SK-N-SH (cell line): ENCODE measurements at regions not wholly inside any gene's neighbourhood (a gene's known extent, or its start where the extent isn't known, plus 50 kb on each side); places are given as distances from the start of the nearest gene placed in this dataset.

Experiments used
- CTCF ChIA-PET: fragments of 300-600, 350-600 bp; formaldehyde crosslinking; extraction: SDS; loops from one replicate; lab custom pipeline; 2021; lab: Yijun Ruan, JAX
- POLR2A ChIA-PET: fragments of 350-600 bp; sonication (Branson Sonifier 250); formaldehyde crosslinking; extraction: SDS; loops from one replicate; lab custom pipeline; 2020; ENCODE audit warnings: antibody characterized with exemption, inconsistent platforms; lab: Yijun Ruan, JAX
- DNase-seq: peaks from one replicate; pipeline ENCODE4 v3.0.0; 2012
- H2AFZ ChIP-seq: fragments of 200-600 bp; sonication (generic); 2 replicates; pipeline ENCODE4 v1.8.1; 2016; ENCODE audit warnings: antibody characterized with exemption, mild to moderate bottlenecking, low read depth
- H3F3A ChIP-seq: fragments of 200-600 bp; sonication (generic); replicated peaks from 2 replicates; pipeline ENCODE3; 2016; ENCODE audit warnings: antibody characterized with exemption, mild to moderate bottlenecking; ENCODE audit not compliant: insufficient read depth
- H3K27ac ChIP-seq, 2 experiments: fragments of 200-500 bp in 1 of 2; fragments of 200-600 bp in 1 of 2; sonication (Bioruptor generic) in 1 of 2; sonication (generic), shearing (Covaris generic) in 1 of 2; 2 replicates each; pipeline versions ENCODE4 v1.5.1 to v1.6.1; 2014 to 2016; ENCODE audit warnings: low read depth in 2 of 2, inconsistent platforms in 1 of 2, low read length in 1 of 2, mild to moderate bottlenecking in 1 of 2, mixed read lengths in 1 of 2
- H3K27me3 ChIP-seq: fragments of 200-600 bp; sonication (generic), shearing (Covaris generic); 2 replicates; pipeline ENCODE4 v1.6.1; 2016; ENCODE audit warnings: mixed run types; ENCODE audit not compliant: insufficient read depth
- H3K36me3 ChIP-seq, 2 experiments: fragments of 200-500 bp in 1 of 2; fragments of 200-600 bp in 1 of 2; sonication (Bioruptor generic) in 1 of 2; sonication (generic) in 1 of 2; replicated peaks in 1 of 2; 2 replicates each; pipeline versions ENCODE3 to v1.5.1; 2014 to 2016; ENCODE audit warnings: low read length in 1 of 2, mild to moderate bottlenecking in 1 of 2; ENCODE audit not compliant: insufficient read depth in 2 of 2, control insufficient read depth in 1 of 2
- H3K4me1 ChIP-seq, 2 experiments: fragments of 200-500 bp in 1 of 2; fragments of 200-600 bp in 1 of 2; sonication (Bioruptor generic) in 1 of 2; sonication (generic), shearing (Covaris generic) in 1 of 2; 2 replicates each; pipeline versions ENCODE4 v1.5.1 to v1.6.1; 2014 to 2016; ENCODE audit warnings: low read depth in 1 of 2, low read length in 1 of 2, mixed run types in 1 of 2; ENCODE audit not compliant: insufficient read depth in 2 of 2, control insufficient read depth in 1 of 2
- H3K4me2 ChIP-seq: fragments of 200-600 bp; sonication (generic), shearing (Covaris generic); 2 replicates; pipeline ENCODE4 v1.6.1; 2017; ENCODE audit warnings: mixed run types
- H3K4me3 ChIP-seq, 2 experiments: fragments of 200-500 bp in 1 of 2; fragments of 200-600 bp in 1 of 2; sonication (Bioruptor generic) in 1 of 2; sonication (generic), shearing (Covaris generic) in 1 of 2; 2 replicates each; pipeline versions ENCODE4 v1.5.1 to v1.8.1; 2014 to 2016; ENCODE audit warnings: low read depth in 2 of 2, inconsistent platforms in 1 of 2, low read length in 1 of 2, mild to moderate bottlenecking in 1 of 2, mixed read lengths in 1 of 2, moderate library complexity in 1 of 2
- H3K79me2 ChIP-seq: fragments of 200-600 bp; sonication (generic); 2 replicates; pipeline ENCODE4 v1.8.1; 2017; ENCODE audit warnings: mild to moderate bottlenecking; ENCODE audit not compliant: insufficient read depth
- H3K9ac ChIP-seq: fragments of 200-600 bp; sonication (generic); 2 replicates; pipeline ENCODE4 v1.6.1; 2017; ENCODE audit warnings: mixed run types
- H3K9me2 ChIP-seq: fragments of 200-600 bp; sonication (generic); 2 replicates; pipeline ENCODE4 v1.6.1; 2017; ENCODE audit warnings: mixed run types
- H3K9me3 ChIP-seq: fragments of 200-600 bp; sonication (generic); 2 replicates; pipeline ENCODE4 v1.6.1; 2017; ENCODE audit warnings: mixed run types, mild to moderate bottlenecking, moderate library complexity
- H4K20me1 ChIP-seq: fragments of 200-600 bp; sonication (generic); 2 replicates; pipeline ENCODE4 v1.6.1; 2017; ENCODE audit warnings: mild to moderate bottlenecking, mixed run types; ENCODE audit not compliant: insufficient read depth
- ELF1 ChIP-seq: IDR thresholded peaks from 2 replicates; pipeline ENCODE4 v1.4.0; 2012
- FOSL2 ChIP-seq: IDR thresholded peaks from 2 replicates; pipeline ENCODE4 v1.4.0; 2012; ENCODE audit warnings: low read depth, mild to moderate bottlenecking, moderate library complexity, borderline replicate concordance
- FOXM1 ChIP-seq: IDR thresholded peaks from 2 replicates; pipeline ENCODE4 v1.4.0; 2012; ENCODE audit warnings: low read depth, mild to moderate bottlenecking
- GABPA ChIP-seq: IDR thresholded peaks from 2 replicates; pipeline ENCODE4 v1.4.0; 2012; ENCODE audit warnings: low read depth, mild to moderate bottlenecking
- GATA2 ChIP-seq: sonication (generic); formaldehyde crosslinking; IDR thresholded peaks from 2 replicates; pipeline ENCODE4 v1.5.0; 2020; ENCODE audit warnings: mild to moderate bottlenecking, missing genetic modification reagents
- JUND ChIP-seq: IDR thresholded peaks from 2 replicates; pipeline ENCODE4 v1.4.0; 2012
- MXI1 ChIP-seq: IDR thresholded peaks from 2 replicates; pipeline ENCODE4 v1.6.1; 2012; ENCODE audit warnings: mild to moderate bottlenecking, low read depth, low read length, improper control_type of control experiment
- NFIC ChIP-seq: IDR thresholded peaks from 2 replicates; pipeline ENCODE4 v1.4.0; 2012; ENCODE audit warnings: borderline replicate concordance
- POLR2AphosphoS5 ChIP-seq: IDR thresholded peaks from 2 replicates; pipeline ENCODE4 v1.6.1; 2012; ENCODE audit warnings: low read depth, low read length
- RAD21 ChIP-seq: IDR thresholded peaks from 2 replicates; pipeline ENCODE4 v1.6.1; 2012; ENCODE audit warnings: mild to moderate bottlenecking, low read length
- RCOR1 ChIP-seq: fragments of 150-350 bp; IDR thresholded peaks from 2 replicates; pipeline ENCODE4 v1.6.1; 2017; ENCODE audit warnings: antibody characterized with exemption, low read length
- RXRA ChIP-seq: IDR thresholded peaks from 2 replicates; pipeline ENCODE4 v1.4.0; 2012; ENCODE audit warnings: low read depth, mild to moderate bottlenecking, borderline replicate concordance
- SIN3A ChIP-seq: IDR thresholded peaks from 2 replicates; pipeline ENCODE4 v1.6.1; 2012; ENCODE audit warnings: low read depth, mild to moderate bottlenecking, low read length, moderate library complexity, borderline replicate concordance
- TAF1 ChIP-seq: IDR thresholded peaks from 2 replicates; pipeline ENCODE4 v1.6.1; 2012; ENCODE audit warnings: low read depth, mild to moderate bottlenecking, low read length, moderate library complexity, borderline replicate concordance
- TCF12 ChIP-seq: IDR thresholded peaks from 2 replicates; pipeline ENCODE4 v1.4.0; 2012
- TEAD4 ChIP-seq: IDR thresholded peaks from 2 replicates; pipeline ENCODE4 v1.4.0; 2012; ENCODE audit warnings: mild to moderate bottlenecking, borderline replicate concordance; ENCODE audit not compliant: insufficient read depth
- YY1 ChIP-seq: IDR thresholded peaks from 2 replicates; pipeline ENCODE4 v1.4.0; 2012; ENCODE audit warnings: low read depth, mild to moderate bottlenecking
- WGBS: methylation state at CpG from one replicate; pipeline ENCODE4 v1.1.6; 2017; ENCODE audit warnings: low lambda C conversion rate; 5-methylcytosine and 5-hydroxymethylcytosine counted together
- TF ChIP-seq, protein P1 (sequence below): IDR thresholded peaks from 2 replicates; pipeline ENCODE4; 2012
- TF ChIP-seq, protein P2 (sequence below): fragments of 150-350 bp; IDR thresholded peaks from 2 replicates; pipeline ENCODE4 v1.6.1; 2017; ENCODE audit warnings: antibody characterized with exemption, low read length, low read depth, borderline replicate concordance
- TF ChIP-seq, protein P3 (sequence below): IDR thresholded peaks from 2 replicates; pipeline ENCODE4 v1.6.1; 2012; ENCODE audit warnings: mild to moderate bottlenecking, low read depth, low read length, moderate library complexity
- TF ChIP-seq, protein P4 (sequence below): IDR thresholded peaks from 2 replicates; pipeline ENCODE4 v1.4.0; 2012; ENCODE audit warnings: low read depth
- TF ChIP-seq, protein P5 (sequence below): fragments of 200-600 bp; sonication (generic); IDR thresholded peaks from 2 replicates; pipeline ENCODE4 v1.6.1; 2017; ENCODE audit warnings: antibody characterized with exemption, mild to moderate bottlenecking, moderate library complexity
- TF ChIP-seq, protein P6 (sequence below): fragments of 150-350 bp; IDR thresholded peaks from 2 replicates; pipeline ENCODE4 v1.6.1; 2016; ENCODE audit warnings: mild to moderate bottlenecking, low read depth, low read length

DNA sequence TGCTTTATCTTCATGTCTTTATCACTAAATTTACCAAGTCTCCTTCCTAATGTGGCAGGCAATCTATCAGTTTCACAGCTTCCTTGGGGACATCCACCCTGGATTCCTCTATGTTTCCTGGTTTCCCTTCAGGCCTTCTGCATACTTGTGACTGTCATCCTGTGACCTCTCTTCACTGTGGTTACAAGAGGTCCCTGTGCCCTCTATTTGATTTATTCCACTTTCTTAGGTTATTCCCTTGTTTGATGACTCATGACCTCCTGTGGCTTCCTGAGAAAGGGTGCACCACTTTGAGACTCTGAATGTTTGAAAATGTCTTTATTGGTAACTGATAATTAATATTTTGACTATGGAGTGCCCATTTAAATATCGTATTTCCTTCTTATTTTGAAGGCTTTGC, 60.5 kb upstream of the KY start (continued):
- TF ChIP-seq, protein P1, sequence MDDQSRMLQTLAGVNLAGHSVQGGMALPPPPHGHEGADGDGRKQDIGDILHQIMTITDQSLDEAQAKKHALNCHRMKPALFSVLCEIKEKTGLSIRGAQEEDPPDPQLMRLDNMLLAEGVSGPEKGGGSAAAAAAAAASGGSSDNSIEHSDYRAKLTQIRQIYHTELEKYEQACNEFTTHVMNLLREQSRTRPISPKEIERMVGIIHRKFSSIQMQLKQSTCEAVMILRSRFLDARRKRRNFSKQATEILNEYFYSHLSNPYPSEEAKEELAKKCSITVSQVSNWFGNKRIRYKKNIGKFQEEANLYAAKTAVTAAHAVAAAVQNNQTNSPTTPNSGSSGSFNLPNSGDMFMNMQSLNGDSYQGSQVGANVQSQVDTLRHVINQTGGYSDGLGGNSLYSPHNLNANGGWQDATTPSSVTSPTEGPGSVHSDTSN = peak; percentile 69
- TF ChIP-seq, protein P2, sequence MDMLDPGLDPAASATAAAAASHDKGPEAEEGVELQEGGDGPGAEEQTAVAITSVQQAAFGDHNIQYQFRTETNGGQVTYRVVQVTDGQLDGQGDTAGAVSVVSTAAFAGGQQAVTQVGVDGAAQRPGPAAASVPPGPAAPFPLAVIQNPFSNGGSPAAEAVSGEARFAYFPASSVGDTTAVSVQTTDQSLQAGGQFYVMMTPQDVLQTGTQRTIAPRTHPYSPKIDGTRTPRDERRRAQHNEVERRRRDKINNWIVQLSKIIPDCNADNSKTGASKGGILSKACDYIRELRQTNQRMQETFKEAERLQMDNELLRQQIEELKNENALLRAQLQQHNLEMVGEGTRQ = no peak
- TF ChIP-seq TEAD4 = no peak
- TF ChIP-seq RXRA = peak; percentile 59; the same call in 1 of the 2 replicates
- TF ChIP-seq, protein P3, sequence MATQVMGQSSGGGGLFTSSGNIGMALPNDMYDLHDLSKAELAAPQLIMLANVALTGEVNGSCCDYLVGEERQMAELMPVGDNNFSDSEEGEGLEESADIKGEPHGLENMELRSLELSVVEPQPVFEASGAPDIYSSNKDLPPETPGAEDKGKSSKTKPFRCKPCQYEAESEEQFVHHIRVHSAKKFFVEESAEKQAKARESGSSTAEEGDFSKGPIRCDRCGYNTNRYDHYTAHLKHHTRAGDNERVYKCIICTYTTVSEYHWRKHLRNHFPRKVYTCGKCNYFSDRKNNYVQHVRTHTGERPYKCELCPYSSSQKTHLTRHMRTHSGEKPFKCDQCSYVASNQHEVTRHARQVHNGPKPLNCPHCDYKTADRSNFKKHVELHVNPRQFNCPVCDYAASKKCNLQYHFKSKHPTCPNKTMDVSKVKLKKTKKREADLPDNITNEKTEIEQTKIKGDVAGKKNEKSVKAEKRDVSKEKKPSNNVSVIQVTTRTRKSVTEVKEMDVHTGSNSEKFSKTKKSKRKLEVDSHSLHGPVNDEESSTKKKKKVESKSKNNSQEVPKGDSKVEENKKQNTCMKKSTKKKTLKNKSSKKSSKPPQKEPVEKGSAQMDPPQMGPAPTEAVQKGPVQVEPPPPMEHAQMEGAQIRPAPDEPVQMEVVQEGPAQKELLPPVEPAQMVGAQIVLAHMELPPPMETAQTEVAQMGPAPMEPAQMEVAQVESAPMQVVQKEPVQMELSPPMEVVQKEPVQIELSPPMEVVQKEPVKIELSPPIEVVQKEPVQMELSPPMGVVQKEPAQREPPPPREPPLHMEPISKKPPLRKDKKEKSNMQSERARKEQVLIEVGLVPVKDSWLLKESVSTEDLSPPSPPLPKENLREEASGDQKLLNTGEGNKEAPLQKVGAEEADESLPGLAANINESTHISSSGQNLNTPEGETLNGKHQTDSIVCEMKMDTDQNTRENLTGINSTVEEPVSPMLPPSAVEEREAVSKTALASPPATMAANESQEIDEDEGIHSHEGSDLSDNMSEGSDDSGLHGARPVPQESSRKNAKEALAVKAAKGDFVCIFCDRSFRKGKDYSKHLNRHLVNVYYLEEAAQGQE = no peak
- TF ChIP-seq TCF12 = peak; percentile 65
- no peak for TF ChIP-seq FOXM1
- TF ChIP-seq FOSL2 = peak; percentile 59; the same call in 1 of the 2 replicates
- TF ChIP-seq RAD21 = no peak

DNA sequence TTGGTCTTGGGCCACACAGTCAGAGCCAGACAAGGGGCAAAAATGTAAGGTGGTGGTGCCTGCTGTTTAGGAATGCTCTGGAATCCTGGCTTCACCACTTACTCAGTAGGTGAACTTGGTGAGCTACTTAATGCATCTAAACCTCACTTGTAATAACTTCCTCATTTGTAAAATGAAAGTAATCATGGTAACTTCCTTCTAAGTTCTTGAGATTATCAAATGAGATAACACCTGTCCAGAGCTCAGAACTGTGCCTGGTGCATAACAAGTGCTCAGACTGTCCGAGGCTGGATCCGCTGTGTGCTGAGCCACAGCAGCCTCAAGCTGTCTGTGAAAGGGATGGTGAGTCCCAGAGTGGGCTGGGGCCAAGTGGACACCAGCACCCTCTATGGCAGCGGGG, 62.8 kb upstream of the KY start:
- Histone ChIP-seq H3K27ac (no peak overlapping the region), H3K9me3 (no peaks in the 10 kb centered on the region), H3K9me2 (no peaks in the 10 kb centered on the region), H3K36me3 (no peaks in the 10 kb centered on the region), H3K4me2 (no peak overlapping the region), H3K27me3 (no peaks in the 10 kb centered on the region), H3K9ac (no peak overlapping the region), H3F3A (peaks cover 25% of the 10 kb centered on the region), H2AFZ (no peak overlapping the region), H4K20me1 (no peaks in the 10 kb centered on the region), H3K4me3 (no peak overlapping the region), H3K4me1 (peaks cover 0 to 22% of the 10 kb centered on the region in 2 experiments; a peak in 3 of 4 replicates), H3K79me2 (no peaks in the 10 kb centered on the region)
- CTCF ChIA-PET = interaction anchor here (1.1 kb wide), 1 partner anchor 113 kb away, joined by 3 read pairs; no protein-coding TSS in a partner anchor
- no peak for TF ChIP-seq SIN3A
- TF ChIP-seq TEAD4 = no peak
- TF ChIP-seq NFIC = no peak
- no peak for TF ChIP-seq YY1
- no peak for TF ChIP-seq ELF1
- no peak for TF ChIP-seq JUND
- TF ChIP-seq, protein P4, sequence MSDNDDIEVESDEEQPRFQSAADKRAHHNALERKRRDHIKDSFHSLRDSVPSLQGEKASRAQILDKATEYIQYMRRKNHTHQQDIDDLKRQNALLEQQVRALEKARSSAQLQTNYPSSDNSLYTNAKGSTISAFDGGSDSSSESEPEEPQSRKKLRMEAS = no peak
- no peak for TF ChIP-seq GABPA
- TF ChIP-seq POLR2AphosphoS5 = no peak
- no peak for TF ChIP-seq FOXM1
- TF ChIP-seq TAF1 = no peak
- TF ChIP-seq, protein P5, sequence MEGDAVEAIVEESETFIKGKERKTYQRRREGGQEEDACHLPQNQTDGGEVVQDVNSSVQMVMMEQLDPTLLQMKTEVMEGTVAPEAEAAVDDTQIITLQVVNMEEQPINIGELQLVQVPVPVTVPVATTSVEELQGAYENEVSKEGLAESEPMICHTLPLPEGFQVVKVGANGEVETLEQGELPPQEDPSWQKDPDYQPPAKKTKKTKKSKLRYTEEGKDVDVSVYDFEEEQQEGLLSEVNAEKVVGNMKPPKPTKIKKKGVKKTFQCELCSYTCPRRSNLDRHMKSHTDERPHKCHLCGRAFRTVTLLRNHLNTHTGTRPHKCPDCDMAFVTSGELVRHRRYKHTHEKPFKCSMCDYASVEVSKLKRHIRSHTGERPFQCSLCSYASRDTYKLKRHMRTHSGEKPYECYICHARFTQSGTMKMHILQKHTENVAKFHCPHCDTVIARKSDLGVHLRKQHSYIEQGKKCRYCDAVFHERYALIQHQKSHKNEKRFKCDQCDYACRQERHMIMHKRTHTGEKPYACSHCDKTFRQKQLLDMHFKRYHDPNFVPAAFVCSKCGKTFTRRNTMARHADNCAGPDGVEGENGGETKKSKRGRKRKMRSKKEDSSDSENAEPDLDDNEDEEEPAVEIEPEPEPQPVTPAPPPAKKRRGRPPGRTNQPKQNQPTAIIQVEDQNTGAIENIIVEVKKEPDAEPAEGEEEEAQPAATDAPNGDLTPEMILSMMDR = no peak
- TF ChIP-seq MXI1 = no peak
- TF ChIP-seq RCOR1 = no peak
- TF ChIP-seq RAD21 = no peak
- TF ChIP-seq, protein P6, sequence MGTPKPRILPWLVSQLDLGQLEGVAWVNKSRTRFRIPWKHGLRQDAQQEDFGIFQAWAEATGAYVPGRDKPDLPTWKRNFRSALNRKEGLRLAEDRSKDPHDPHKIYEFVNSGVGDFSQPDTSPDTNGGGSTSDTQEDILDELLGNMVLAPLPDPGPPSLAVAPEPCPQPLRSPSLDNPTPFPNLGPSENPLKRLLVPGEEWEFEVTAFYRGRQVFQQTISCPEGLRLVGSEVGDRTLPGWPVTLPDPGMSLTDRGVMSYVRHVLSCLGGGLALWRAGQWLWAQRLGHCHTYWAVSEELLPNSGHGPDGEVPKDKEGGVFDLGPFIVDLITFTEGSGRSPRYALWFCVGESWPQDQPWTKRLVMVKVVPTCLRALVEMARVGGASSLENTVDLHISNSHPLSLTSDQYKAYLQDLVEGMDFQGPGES = no peak
- no peak for TF ChIP-seq GATA2
- POLR2A ChIA-PET = no interaction called here
- no peak for DNase-seq
- 97% methylated on average over 3 of the region's 3 CpGs for WGBS
